Neural crest cell (in vitro differentiated cells): ENCODE measurements at regions not wholly inside any gene's neighbourhood (a gene's known extent, or its start where the extent isn't known, plus 50 kb on each side); places are given as distances from the start of the nearest gene placed in this dataset.
A peak's percentile ranks its signal among the peaks of the same experiment; 100 is the strongest.

Source experiments
- DNase-seq: peaks from one replicate; pipeline ENCODE4 v3.0.0; 2021; ENCODE audit warnings: low read depth, mixed read lengths, low spot score
- H3K27ac Mint-ChIP-seq: one replicate; pipeline ENCODE4 v1.8.0; 2021; ENCODE audit warnings: mild to moderate bottlenecking, mixed read lengths; ENCODE audit not compliant: unreplicated experiment
- H3K27me3 Mint-ChIP-seq: 2 replicates; pipeline ENCODE4 v1.8.0; 2021; ENCODE audit warnings: low read depth, mild to moderate bottlenecking, mixed read lengths
- H3K36me3 Mint-ChIP-seq: 2 replicates; pipeline ENCODE4 v1.8.0; 2021; ENCODE audit warnings: low read depth, mild to moderate bottlenecking, mixed read lengths
- H3K4me1 Mint-ChIP-seq: 2 replicates; pipeline ENCODE4 v1.8.0; 2021; ENCODE audit warnings: mixed read lengths
- H3K4me3 Mint-ChIP-seq: one replicate; pipeline ENCODE4 v1.8.0; 2021; ENCODE audit warnings: mild to moderate bottlenecking, mixed read lengths
- H3K9me3 Mint-ChIP-seq: 2 replicates; pipeline ENCODE4 v1.8.0; 2021; ENCODE audit warnings: mixed read lengths
- TF ChIP-seq, protein P1 (sequence below): fragments of 200-600 bp; sonication (generic); conservative IDR thresholded peaks from 2 replicates; pipeline ENCODE4 v1.5.0; 2021; ENCODE audit warnings: antibody characterized with exemption, mild to moderate bottlenecking

DNA sequence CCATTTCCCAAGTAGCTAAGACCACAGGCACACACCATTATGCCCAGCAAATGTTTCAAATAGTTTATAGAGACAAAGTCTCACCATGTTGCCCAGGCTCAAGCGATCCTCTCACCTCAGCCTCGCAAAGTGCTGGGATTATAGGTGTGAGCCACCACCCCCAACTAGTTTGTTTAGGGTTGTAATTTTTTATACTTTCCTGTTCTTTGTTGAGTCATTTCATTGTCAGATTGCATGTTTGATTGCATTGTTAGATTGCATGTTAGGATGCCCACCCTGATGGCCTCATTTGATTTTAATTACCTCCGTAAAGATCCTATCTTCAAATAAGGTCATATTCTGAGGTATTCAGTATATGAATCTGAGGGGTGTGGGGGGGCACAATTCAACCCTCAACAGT lies 73.3 kb upstream of the SASH1 start:
- H3K4me1 Mint-ChIP-seq, result peaks cover 30% of the 10 kb centered on the region
- H3K36me3 Mint-ChIP-seq, result no peaks in the 10 kb centered on the region
- H3K9me3 Mint-ChIP-seq, result no peaks in the 10 kb centered on the region

DNA sequence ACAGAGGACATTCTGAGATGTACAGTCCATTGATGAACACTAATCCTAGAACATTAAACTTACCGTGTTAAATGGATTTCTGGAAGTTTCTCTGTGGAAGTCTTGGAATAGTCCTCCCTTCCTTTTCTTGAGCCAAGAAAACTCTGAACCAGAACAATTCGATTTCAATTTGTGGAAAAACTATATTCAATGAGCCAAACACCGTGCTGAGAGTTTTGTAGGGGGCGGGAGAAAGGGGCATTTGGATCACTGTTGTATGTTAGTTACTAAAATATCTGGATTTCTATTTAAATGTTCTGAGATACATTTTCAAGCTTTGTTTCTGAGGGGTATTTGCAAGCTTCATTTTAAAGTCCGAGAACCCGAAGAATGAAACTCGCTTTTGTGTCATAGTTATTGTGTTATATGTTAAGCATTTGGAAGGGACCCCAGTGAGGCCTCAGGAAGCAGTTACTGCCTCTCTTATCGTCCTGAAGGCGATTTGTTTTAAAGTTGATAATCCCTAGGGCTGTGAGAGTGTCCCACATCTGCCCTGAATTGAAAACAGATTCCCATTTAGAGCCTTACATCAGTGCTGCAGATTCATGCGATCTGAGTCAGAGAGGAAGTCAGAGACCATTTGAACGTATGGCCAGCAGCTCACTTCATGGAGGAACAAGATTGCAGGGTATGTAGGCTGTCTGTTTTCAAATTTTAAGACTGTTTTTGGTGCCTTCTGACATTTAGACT lies 70.8 kb upstream of the SASH1 start:
- no peaks in the 10 kb centered on the region for H3K36me3 Mint-ChIP-seq
- no peak for DNase-seq
- TF ChIP-seq, protein P1, sequence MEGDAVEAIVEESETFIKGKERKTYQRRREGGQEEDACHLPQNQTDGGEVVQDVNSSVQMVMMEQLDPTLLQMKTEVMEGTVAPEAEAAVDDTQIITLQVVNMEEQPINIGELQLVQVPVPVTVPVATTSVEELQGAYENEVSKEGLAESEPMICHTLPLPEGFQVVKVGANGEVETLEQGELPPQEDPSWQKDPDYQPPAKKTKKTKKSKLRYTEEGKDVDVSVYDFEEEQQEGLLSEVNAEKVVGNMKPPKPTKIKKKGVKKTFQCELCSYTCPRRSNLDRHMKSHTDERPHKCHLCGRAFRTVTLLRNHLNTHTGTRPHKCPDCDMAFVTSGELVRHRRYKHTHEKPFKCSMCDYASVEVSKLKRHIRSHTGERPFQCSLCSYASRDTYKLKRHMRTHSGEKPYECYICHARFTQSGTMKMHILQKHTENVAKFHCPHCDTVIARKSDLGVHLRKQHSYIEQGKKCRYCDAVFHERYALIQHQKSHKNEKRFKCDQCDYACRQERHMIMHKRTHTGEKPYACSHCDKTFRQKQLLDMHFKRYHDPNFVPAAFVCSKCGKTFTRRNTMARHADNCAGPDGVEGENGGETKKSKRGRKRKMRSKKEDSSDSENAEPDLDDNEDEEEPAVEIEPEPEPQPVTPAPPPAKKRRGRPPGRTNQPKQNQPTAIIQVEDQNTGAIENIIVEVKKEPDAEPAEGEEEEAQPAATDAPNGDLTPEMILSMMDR, result no peak
- H3K27ac Mint-ChIP-seq, result peak overlapping the region; percentile 53
- peaks cover 27% of the 10 kb centered on the region for H3K4me1 Mint-ChIP-seq
- H3K9me3 Mint-ChIP-seq, result no peaks in the 10 kb centered on the region
- H3K27me3 Mint-ChIP-seq, result no peaks in the 10 kb centered on the region
- no peak overlapping the region for H3K4me3 Mint-ChIP-seq

More for the DNA sequence above, 73.3 kb upstream of the SASH1 start:
- Mint-ChIP-seq H3K27me3 (no peaks in the 10 kb centered on the region), H3K4me3 (no peak overlapping the region), H3K27ac (peak overlapping the region; percentile 57)
- TF ChIP-seq, protein P1, result no peak
- DNase-seq, result no peak

DNA sequence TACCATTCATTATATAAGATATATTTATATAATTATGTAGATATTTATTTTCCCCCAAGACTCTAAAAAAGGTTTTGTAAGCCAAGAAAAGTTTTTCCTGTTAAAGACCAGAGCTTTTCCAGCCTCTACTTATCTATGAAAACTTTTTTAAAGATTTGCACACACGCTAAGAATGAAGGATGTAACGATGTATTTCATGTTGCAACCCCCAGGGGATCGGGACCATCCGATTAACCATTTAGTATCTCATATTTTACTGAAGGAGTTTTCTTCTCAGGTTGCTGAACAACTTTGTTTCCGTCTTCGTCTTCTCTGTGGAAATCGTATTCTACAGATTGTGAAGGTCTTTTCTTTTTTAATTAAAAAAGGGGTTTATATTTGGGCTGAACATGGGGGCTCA lies 70.0 kb upstream of the SASH1 start:
- no peak for DNase-seq
- H3K4me3 Mint-ChIP-seq, result no peak overlapping the region
- TF ChIP-seq, protein P1, result no peak
- H3K9me3 Mint-ChIP-seq, result no peaks in the 10 kb centered on the region
- H3K27ac Mint-ChIP-seq, result no peak overlapping the region
- H3K27me3 Mint-ChIP-seq, result no peaks in the 10 kb centered on the region
- no peaks in the 10 kb centered on the region for H3K36me3 Mint-ChIP-seq
- peaks cover 27% of the 10 kb centered on the region for H3K4me1 Mint-ChIP-seq

DNA sequence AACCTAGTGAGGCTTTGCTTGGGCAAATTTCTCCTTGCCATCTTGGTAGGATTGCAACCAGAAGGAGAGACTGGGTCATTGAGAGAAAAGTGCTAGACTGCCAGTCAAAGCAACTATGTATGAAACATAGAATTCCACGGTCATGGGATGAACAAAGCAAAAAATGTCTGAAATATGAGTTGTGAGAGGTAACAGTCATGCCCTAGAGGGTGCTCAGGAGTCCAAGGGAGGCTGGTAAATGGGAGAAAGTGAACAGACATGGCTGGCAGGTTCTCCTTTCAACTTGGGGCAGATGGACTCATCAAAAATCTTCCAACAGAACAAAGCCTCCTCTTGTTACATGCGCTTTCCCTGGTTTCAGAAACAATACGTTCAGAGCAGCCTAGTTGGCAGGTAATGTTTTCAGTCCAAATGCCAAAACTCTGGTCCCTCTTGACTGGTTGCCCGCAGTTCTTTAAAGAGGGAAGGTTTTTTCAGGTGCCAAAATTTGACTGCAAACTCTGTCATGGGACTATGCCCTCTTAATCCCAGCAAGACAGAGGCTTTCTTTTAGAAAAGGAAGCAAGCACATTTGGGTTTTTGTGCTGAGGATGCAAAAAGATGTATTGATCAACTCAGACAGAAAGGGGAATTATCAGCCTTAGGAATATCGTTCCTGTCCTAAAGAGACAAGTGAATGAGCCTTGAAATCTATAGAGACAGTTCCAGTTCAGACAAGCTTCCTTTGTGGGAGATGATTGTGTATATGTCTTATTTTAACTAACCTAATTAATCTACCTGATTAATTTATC lies 68.5 kb upstream of the SASH1 start:
- no peaks in the 10 kb centered on the region for H3K27me3 Mint-ChIP-seq
- no peak for DNase-seq
- no peaks in the 10 kb centered on the region for H3K36me3 Mint-ChIP-seq
- TF ChIP-seq, protein P1, result no peak
- H3K27ac Mint-ChIP-seq, result no peak overlapping the region
- no peaks in the 10 kb centered on the region for H3K9me3 Mint-ChIP-seq
- no peak overlapping the region for H3K4me3 Mint-ChIP-seq
- peaks cover 27% of the 10 kb centered on the region for H3K4me1 Mint-ChIP-seq

DNA sequence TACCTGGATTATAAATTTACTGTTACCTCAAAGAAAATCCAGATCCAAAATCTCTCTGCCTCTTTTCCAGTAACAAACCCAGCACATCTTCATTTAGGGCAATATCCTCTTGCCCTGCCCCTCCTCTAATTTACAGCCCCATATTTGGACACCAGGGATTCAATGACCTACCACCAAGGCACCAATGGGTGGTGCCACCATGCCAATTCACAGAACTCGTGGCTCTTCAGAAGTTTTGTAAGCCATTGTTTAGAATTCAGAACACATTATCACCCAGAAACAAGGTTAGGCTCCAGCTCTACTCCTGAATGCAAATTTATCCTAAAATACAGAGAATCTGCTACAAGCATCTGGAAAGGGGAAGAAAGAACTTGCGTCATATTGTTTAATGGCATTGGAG lies 67.8 kb upstream of the SASH1 start:
- Mint-ChIP-seq H3K27me3 (no peaks in the 10 kb centered on the region), H3K4me3 (no peak overlapping the region), H3K36me3 (no peaks in the 10 kb centered on the region), H3K9me3 (no peaks in the 10 kb centered on the region), H3K27ac (no peak overlapping the region), H3K4me1 (peaks cover 26% of the 10 kb centered on the region)
- DNase-seq, result no peak
- TF ChIP-seq, protein P1, result no peak
